AML-193 (cell line): ENCODE measurements at regions not wholly inside any gene's neighbourhood (a gene's known extent, or its start where the extent isn't known, plus 50 kb on each side); places are given as distances from the start of the nearest gene placed in this dataset.
A peak's percentile ranks its signal among the peaks of the same experiment; 100 is the strongest.
"Not testable (repeated sequence)": the region's sequence is repeated elsewhere in the genome, so short reads cannot be mapped to it uniquely, and the experiment has no call there.

Source experiments
- DNase-seq, 2 experiments: peaks; one replicate each; lab custom pipeline; 2025; lab: John Stamatoyannopoulos, UW

GRCh38 chr3:22759636-22760310 lies 443.4 kb upstream of the UBE2E2 start:
- DNase-seq = no peak

DNA sequence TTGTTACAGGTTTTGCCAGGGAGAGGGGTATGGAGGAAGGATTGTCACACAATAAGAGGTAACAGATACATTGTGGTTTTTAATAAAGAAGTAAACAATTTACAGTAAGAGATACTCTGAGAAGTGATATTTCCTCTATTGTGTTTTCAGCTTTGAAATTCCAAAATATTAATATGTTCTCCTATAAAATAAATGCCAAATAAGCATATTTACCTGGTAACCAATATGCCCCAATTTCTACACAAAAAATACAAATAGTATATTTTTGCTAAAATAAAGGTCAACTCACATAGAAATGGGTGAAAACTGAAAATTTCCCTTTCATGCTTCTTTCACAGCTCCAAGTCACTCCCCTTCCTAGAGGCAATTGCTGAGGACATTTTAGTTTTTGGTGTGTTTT lies 437.4 kb upstream of the UBE2E2 start:
- DNase-seq = no peak

- DNase-seq = no peak
These were observed 425.3 kb upstream of the UBE2E2 start for GRCh38 chr3:22777834-22778233.

DNA sequence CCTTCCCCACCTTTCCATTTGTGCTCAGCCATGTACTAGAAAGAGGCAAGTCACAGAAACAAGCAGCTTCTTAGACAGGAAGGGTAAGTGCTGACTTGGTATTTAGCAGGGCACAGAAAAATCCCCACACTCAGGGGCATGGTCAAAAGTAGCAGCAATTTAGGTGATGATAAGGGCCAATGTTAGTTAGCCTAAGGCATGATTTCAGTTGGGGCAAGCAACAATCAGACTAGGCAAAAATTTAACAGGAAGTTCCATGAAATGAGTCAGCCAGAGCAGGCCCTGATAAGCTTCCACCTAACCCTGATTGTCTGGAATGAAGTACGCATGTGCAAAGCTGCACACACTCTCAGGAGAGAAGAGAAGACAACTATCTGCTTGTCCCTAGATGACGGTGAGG lies 423.4 kb upstream of the UBE2E2 start:
- no peak for DNase-seq

DNA sequence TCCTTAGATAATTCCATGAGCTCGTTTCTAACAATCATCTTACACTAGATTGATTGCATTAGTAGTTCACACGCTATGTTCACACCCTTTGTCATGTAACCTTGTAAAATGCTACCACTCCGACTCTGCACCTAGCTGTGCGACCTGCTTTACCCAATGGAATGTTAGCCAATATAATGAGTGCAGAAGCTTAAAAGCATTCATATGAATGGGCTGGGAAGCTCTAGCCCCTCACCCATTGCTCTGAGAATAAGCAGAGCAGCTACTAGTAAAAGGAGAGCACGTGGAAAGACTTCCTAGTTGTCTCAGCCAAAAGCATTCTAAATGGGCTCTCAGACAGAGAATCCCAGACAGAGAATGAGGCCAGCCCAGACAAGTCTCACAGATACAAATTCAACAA lies 410.6 kb upstream of the UBE2E2 start:
- no peak for DNase-seq

GRCh38 chr3:22795917-22796316 lies 407.2 kb upstream of the UBE2E2 start:
- DNase-seq = no peak

GRCh38 chr3:22798461-22798860 lies 404.7 kb upstream of the UBE2E2 start:
- DNase-seq = no peak

- no peak for DNase-seq
These were observed 383.9 kb upstream of the UBE2E2 start for GRCh38 chr3:22819209-22819608.

DNA sequence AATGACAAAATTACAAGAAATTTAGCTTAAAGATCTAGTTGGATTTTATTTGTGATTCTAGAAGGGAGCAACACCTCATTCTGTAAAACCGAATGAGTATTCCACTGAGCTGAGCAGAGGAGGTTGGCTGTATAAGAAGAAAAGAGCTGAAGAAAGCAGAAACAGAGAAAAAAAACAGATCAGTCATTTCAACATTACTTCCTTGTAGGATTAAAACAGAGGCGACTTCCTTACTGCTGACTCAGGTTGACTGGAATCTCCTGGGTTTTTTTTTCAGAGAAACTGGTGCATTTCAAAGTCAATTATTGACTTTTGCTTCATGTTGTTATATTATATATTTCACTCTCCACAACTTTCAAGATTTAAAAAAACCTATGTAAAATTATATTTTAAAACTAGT lies 368.1 kb upstream of the UBE2E2 start:
- DNase-seq = no peak

DNA sequence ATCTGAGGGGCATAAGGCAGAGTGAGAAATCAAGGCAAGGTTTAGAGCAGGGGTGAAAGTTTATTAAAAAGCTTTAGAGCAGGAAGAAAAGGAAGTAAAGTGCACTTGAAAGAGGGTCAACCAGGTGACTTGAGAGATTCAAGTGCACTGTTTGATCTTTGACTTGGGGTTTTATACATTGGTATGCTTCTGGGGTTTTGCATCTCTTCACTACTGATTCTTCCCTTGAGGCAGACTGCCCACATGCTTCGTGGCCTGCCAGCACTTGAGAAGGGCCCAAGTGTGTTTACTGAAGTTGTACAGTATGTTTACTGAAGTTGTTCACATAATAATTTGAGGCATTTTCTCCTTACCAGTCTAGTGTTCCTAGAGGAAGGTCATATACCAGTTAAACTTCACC lies 367.0 kb upstream of the UBE2E2 start:
- DNase-seq = no peak

GRCh38 chr3:22843854-22844253 lies 359.3 kb upstream of the UBE2E2 start:
- DNase-seq = no peak

GRCh38 chr3:22846566-22846965 lies 356.6 kb upstream of the UBE2E2 start:
- DNase-seq = no peak

DNA sequence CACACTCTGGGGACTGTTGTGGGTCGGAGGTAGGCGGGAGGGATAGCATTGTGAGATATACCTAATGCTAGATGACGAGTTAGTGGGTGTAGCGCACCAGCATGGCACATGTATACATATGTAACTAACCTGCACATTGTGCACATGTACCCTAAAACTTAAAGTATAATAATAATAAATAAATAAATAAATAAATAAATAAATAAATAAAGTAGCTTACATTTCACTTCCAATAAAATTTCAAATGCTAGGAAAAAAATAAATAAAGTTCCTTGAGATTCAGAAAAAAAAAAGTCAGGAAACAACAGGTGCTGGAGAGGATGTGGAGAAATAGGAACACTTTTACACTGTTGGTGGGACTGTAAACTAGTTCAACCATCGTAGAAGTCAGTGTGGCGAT lies 353.5 kb upstream of the UBE2E2 start:
- DNase-seq = not testable (repeated sequence)

DNA sequence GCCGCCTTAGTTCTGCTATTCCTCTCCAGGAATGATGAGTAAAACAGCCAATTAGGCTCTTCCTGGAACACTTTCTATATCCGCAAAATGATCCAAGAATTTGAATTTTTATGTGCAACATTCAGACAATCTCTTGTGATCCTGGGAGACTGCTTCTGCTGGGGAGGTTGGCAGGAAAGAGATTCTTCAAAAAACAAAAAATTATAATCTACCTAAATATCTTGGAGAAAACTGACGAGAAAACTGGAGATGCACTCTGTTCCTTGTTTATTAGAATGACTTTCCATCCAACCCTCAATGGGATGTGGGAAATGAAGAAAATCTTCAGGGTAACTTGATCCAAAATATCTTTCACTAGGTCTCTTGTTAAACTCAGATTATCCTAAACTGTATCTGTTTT lies 346.3 kb upstream of the UBE2E2 start:
- no peak for DNase-seq

DNA sequence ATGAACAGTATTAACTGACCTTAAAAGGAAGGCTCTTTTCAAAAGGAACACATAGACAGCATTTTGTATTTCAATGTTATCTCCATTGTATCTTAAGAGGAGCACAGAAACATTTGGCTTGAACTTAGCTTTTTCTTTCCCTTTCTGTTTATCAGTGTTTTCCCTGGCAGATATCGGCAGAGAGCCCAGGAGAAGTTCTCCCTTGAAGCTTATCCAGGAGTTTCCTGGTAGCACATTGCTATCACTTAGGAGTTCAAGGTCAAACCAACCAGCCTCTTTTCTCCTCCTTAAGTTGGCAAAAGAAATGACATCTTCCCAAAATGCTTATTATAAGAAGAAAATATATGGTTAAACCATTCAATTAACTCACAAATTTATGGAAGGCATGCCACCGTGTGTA lies 344.6 kb upstream of the UBE2E2 start:
- DNase-seq = no peak

DNA sequence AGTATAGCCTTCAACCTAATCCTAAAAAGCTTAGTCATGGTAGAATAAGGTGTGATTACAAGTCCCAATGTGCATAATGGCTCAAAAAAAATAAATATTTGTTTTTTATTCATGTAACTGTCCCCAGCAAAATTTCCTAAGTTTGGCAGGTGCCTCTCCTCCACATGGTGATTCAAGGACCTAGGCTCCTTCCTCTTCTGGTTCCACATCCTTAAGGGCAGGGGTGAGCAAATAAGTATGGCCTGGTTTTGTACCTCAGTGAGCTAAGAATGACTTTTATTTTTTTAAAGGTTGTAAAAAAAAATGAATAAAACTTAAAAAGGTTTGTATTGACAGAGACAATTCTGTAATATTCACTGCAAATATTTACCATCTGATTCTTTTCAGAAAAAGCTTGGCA lies 343.5 kb upstream of the UBE2E2 start:
- no peak for DNase-seq

DNA sequence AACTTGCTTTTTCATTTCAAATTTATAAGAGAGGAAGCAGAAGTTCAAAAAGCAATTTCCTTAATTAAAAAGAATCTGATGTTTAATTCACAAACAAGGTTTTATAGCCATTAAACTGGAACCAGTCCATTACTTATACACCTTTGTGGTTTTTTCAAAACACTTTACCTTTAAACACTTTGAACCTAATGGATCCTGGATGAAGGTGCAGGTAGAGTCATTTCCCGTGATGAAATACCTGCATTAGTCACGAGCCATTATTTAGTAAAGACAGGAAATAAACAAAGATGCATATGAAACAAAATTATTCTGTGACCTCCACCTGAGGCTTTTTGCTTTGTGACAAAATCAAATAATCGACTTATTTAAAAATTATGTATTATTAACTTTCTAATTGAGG lies 341.7 kb upstream of the UBE2E2 start:
- no peak for DNase-seq

- DNase-seq = no peak
These were observed 341.0 kb upstream of the UBE2E2 start for GRCh38 chr3:22862111-22862510.

- DNase-seq = not testable (repeated sequence)
These were observed 320.3 kb upstream of the UBE2E2 start for GRCh38 chr3:22882834-22883233.

- DNase-seq = no peak
These were observed 318.1 kb upstream of the UBE2E2 start for GRCh38 chr3:22885039-22885438.

GRCh38 chr3:22885574-22886341 lies 317.4 kb upstream of the UBE2E2 start:
- DNase-seq = no peak

DNA sequence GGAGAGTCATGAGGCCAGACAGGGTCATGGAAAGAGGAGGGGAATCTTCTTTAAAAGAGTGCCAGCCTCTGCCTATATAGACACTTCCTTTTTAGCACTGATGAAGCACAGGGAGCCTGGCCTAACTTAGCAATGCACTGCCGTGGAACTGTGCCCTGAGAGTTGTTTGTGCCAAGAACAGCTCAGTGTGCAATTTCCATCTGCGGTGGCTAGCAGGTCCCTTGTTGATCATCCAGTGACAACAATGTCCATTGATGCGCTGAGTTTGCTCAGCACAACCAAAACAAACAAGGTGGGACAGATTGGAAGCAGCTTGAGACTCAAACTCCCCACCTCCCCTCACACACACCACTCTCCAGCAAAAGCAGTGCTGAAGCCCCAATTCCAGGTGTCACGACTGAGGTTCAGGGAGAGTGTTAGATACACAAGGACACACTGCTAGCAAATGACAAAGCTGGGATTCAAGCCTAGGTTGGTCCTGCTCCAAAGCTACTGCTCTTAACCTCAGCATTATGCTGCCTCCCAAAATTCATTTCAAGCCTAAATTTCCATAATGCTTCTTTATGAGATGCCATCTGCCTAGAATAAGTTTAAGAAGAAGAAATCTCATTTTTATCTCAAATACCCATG lies 316.6 kb upstream of the UBE2E2 start:
- no peak for DNase-seq

DNA sequence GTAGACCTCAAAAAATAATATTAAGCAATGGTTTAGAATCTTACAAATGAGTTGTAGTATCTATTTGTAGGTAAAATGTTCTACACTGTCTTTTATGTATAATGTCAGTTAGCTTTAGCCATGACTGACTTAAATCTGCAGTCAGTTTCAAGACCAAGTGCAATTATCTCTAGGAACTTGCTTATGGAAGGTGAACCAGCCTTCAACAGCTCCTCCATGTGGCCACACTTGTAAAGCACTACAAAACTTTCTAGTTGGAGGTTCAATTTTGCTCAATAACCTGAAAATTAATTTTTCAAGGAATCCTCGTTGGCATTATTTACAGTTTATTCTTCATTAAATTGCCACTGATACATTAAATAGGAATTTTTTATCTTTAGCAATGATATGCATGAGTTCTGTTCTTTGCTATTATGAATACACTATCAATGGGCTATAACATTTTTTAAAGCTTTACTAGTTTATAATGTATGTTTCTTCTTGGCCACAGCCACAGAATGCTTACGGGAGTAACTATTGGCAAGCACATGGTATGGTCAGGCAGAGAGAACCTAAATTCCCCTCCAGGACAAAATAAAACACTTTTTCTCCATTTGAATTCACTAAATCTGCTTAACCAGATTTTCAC lies 315.3 kb upstream of the UBE2E2 start:
- DNase-seq = peak; percentile 1 to 7
